SK-N-SH (cell line): ENCODE measurements at regions not wholly inside any gene's neighbourhood (a gene's known extent, or its start where the extent isn't known, plus 50 kb on each side); places are given as distances from the start of the nearest gene placed in this dataset.
A peak's percentile ranks its signal among the peaks of the same experiment; 100 is the strongest.

Experiments
- CTCF ChIA-PET: fragments of 300-600, 350-600 bp; formaldehyde crosslinking; extraction: SDS; loops from one replicate; lab custom pipeline; 2021; lab: Yijun Ruan, JAX
- POLR2A ChIA-PET: fragments of 350-600 bp; sonication (Branson Sonifier 250); formaldehyde crosslinking; extraction: SDS; loops from one replicate; lab custom pipeline; 2020; ENCODE audit warnings: antibody characterized with exemption, inconsistent platforms; lab: Yijun Ruan, JAX
- DNase-seq: peaks from one replicate; pipeline ENCODE4 v3.0.0; 2012
- H2AFZ ChIP-seq: fragments of 200-600 bp; sonication (generic); 2 replicates; pipeline ENCODE4 v1.8.1; 2016; ENCODE audit warnings: antibody characterized with exemption, mild to moderate bottlenecking, low read depth
- H3F3A ChIP-seq: fragments of 200-600 bp; sonication (generic); replicated peaks from 2 replicates; pipeline ENCODE3; 2016; ENCODE audit warnings: antibody characterized with exemption, mild to moderate bottlenecking; ENCODE audit not compliant: insufficient read depth
- H3K27ac ChIP-seq, 2 experiments: fragments of 200-500 bp in 1 of 2; fragments of 200-600 bp in 1 of 2; sonication (Bioruptor generic) in 1 of 2; sonication (generic), shearing (Covaris generic) in 1 of 2; 2 replicates each; pipeline versions ENCODE4 v1.5.1 to v1.6.1; 2014 to 2016; ENCODE audit warnings: low read depth in 2 of 2, inconsistent platforms in 1 of 2, low read length in 1 of 2, mild to moderate bottlenecking in 1 of 2, mixed read lengths in 1 of 2
- H3K27me3 ChIP-seq: fragments of 200-600 bp; sonication (generic), shearing (Covaris generic); 2 replicates; pipeline ENCODE4 v1.6.1; 2016; ENCODE audit warnings: mixed run types; ENCODE audit not compliant: insufficient read depth
- H3K36me3 ChIP-seq, 2 experiments: fragments of 200-500 bp in 1 of 2; fragments of 200-600 bp in 1 of 2; sonication (Bioruptor generic) in 1 of 2; sonication (generic) in 1 of 2; replicated peaks in 1 of 2; 2 replicates each; pipeline versions ENCODE3 to v1.5.1; 2014 to 2016; ENCODE audit warnings: low read length in 1 of 2, mild to moderate bottlenecking in 1 of 2; ENCODE audit not compliant: insufficient read depth in 2 of 2, control insufficient read depth in 1 of 2
- H3K4me1 ChIP-seq, 2 experiments: fragments of 200-500 bp in 1 of 2; fragments of 200-600 bp in 1 of 2; sonication (Bioruptor generic) in 1 of 2; sonication (generic), shearing (Covaris generic) in 1 of 2; 2 replicates each; pipeline versions ENCODE4 v1.5.1 to v1.6.1; 2014 to 2016; ENCODE audit warnings: low read depth in 1 of 2, low read length in 1 of 2, mixed run types in 1 of 2; ENCODE audit not compliant: insufficient read depth in 2 of 2, control insufficient read depth in 1 of 2
- H3K4me2 ChIP-seq: fragments of 200-600 bp; sonication (generic), shearing (Covaris generic); 2 replicates; pipeline ENCODE4 v1.6.1; 2017; ENCODE audit warnings: mixed run types
- H3K4me3 ChIP-seq, 2 experiments: fragments of 200-500 bp in 1 of 2; fragments of 200-600 bp in 1 of 2; sonication (Bioruptor generic) in 1 of 2; sonication (generic), shearing (Covaris generic) in 1 of 2; 2 replicates each; pipeline versions ENCODE4 v1.5.1 to v1.8.1; 2014 to 2016; ENCODE audit warnings: low read depth in 2 of 2, inconsistent platforms in 1 of 2, low read length in 1 of 2, mild to moderate bottlenecking in 1 of 2, mixed read lengths in 1 of 2, moderate library complexity in 1 of 2
- H3K79me2 ChIP-seq: fragments of 200-600 bp; sonication (generic); 2 replicates; pipeline ENCODE4 v1.8.1; 2017; ENCODE audit warnings: mild to moderate bottlenecking; ENCODE audit not compliant: insufficient read depth
- H3K9ac ChIP-seq: fragments of 200-600 bp; sonication (generic); 2 replicates; pipeline ENCODE4 v1.6.1; 2017; ENCODE audit warnings: mixed run types
- H3K9me2 ChIP-seq: fragments of 200-600 bp; sonication (generic); 2 replicates; pipeline ENCODE4 v1.6.1; 2017; ENCODE audit warnings: mixed run types
- H3K9me3 ChIP-seq: fragments of 200-600 bp; sonication (generic); 2 replicates; pipeline ENCODE4 v1.6.1; 2017; ENCODE audit warnings: mixed run types, mild to moderate bottlenecking, moderate library complexity
- H4K20me1 ChIP-seq: fragments of 200-600 bp; sonication (generic); 2 replicates; pipeline ENCODE4 v1.6.1; 2017; ENCODE audit warnings: mild to moderate bottlenecking, mixed run types; ENCODE audit not compliant: insufficient read depth
- CTCF ChIP-seq: fragments of 200-600 bp; sonication (generic); IDR thresholded peaks from 2 replicates; pipeline ENCODE4 v1.6.1; 2017; ENCODE audit warnings: antibody characterized with exemption, mild to moderate bottlenecking, moderate library complexity
- ELF1 ChIP-seq: IDR thresholded peaks from 2 replicates; pipeline ENCODE4 v1.4.0; 2012
- EP300 ChIP-seq, 2 experiments: IDR thresholded peaks; 2 replicates each; pipeline versions ENCODE4 v1.4.0 to v1.6.1; 2012; ENCODE audit warnings: borderline replicate concordance in 1 of 2, low read depth in 1 of 2, low read length in 1 of 2
- EZH2phosphoT487 ChIP-seq: fragments of 200-600 bp; sonication (generic); IDR thresholded peaks from 2 replicates; pipeline ENCODE4 v1.6.1; 2017; ENCODE audit warnings: low read depth, mixed run types, mild to moderate bottlenecking, antibody characterized with exemption, moderate library complexity, borderline replicate concordance
- FOSL2 ChIP-seq: IDR thresholded peaks from 2 replicates; pipeline ENCODE4 v1.4.0; 2012; ENCODE audit warnings: low read depth, mild to moderate bottlenecking, moderate library complexity, borderline replicate concordance
- FOXJ3 ChIP-seq: sonication (generic); formaldehyde crosslinking; IDR thresholded peaks from 2 replicates; pipeline ENCODE4 v1.5.1; 2020; ENCODE audit warnings: mild to moderate bottlenecking, missing genetic modification reagents
- FOXM1 ChIP-seq: IDR thresholded peaks from 2 replicates; pipeline ENCODE4 v1.4.0; 2012; ENCODE audit warnings: low read depth, mild to moderate bottlenecking
- IRF3 ChIP-seq: fragments of 150-350 bp; IDR thresholded peaks from 2 replicates; pipeline ENCODE4 v1.6.1; 2016; ENCODE audit warnings: mild to moderate bottlenecking, low read depth, low read length
- MXI1 ChIP-seq: IDR thresholded peaks from 2 replicates; pipeline ENCODE4 v1.6.1; 2012; ENCODE audit warnings: mild to moderate bottlenecking, low read depth, low read length, improper control_type of control experiment
- NFIC ChIP-seq: IDR thresholded peaks from 2 replicates; pipeline ENCODE4 v1.4.0; 2012; ENCODE audit warnings: borderline replicate concordance
- PBX3 ChIP-seq: IDR thresholded peaks from 2 replicates; pipeline ENCODE4; 2012
- POLR2AphosphoS5 ChIP-seq: IDR thresholded peaks from 2 replicates; pipeline ENCODE4 v1.6.1; 2012; ENCODE audit warnings: low read depth, low read length
- RAD21 ChIP-seq: IDR thresholded peaks from 2 replicates; pipeline ENCODE4 v1.6.1; 2012; ENCODE audit warnings: mild to moderate bottlenecking, low read length
- RCOR1 ChIP-seq: fragments of 150-350 bp; IDR thresholded peaks from 2 replicates; pipeline ENCODE4 v1.6.1; 2017; ENCODE audit warnings: antibody characterized with exemption, low read length
- RFX5 ChIP-seq: IDR thresholded peaks from 2 replicates; pipeline ENCODE4 v1.6.1; 2012; ENCODE audit warnings: mild to moderate bottlenecking, improper control_type of control experiment, low read length
- RXRA ChIP-seq: IDR thresholded peaks from 2 replicates; pipeline ENCODE4 v1.4.0; 2012; ENCODE audit warnings: low read depth, mild to moderate bottlenecking, borderline replicate concordance
- SIN3A ChIP-seq: IDR thresholded peaks from 2 replicates; pipeline ENCODE4 v1.6.1; 2012; ENCODE audit warnings: low read depth, mild to moderate bottlenecking, low read length, moderate library complexity, borderline replicate concordance
- SMC3 ChIP-seq: IDR thresholded peaks from 2 replicates; pipeline ENCODE4 v1.6.1; 2012; ENCODE audit warnings: low read depth, low read length, improper control_type of control experiment
- TAF1 ChIP-seq: IDR thresholded peaks from 2 replicates; pipeline ENCODE4 v1.6.1; 2012; ENCODE audit warnings: low read depth, mild to moderate bottlenecking, low read length, moderate library complexity, borderline replicate concordance
- TCF12 ChIP-seq: IDR thresholded peaks from 2 replicates; pipeline ENCODE4 v1.4.0; 2012
- USF1 ChIP-seq: IDR thresholded peaks from 2 replicates; pipeline ENCODE4 v1.4.0; 2012; ENCODE audit warnings: low read depth, borderline replicate concordance
- WGBS: methylation state at CpG from one replicate; pipeline ENCODE4 v1.1.6; 2017; ENCODE audit warnings: low lambda C conversion rate; 5-methylcytosine and 5-hydroxymethylcytosine counted together

GRCh38 chr18:67995769-67996168, 479.2 kb upstream of the DSEL start (continued):
- TF ChIP-seq SMC3 (no peak), CTCF (no peak), MXI1 (no peak), EP300 (IDR thresholded peaks at IDR 0.05; ENCODE audit: borderline replicate concordance in 1 of 2, low read depth in 1 of 2, low read length in 1 of 2) (no peak), PBX3 (no peak), NFIC (no peak), FOXJ3 (no peak)

- H2AFZ ChIP-seq, result peak overlapping the region; percentile 48; the same call in 1 of the 2 replicates
- CTCF ChIA-PET, result no interaction called here
- POLR2A ChIA-PET, result no interaction called here
- no peak overlapping the region for H3K4me2 ChIP-seq
- 90% methylated on average over 2 of the region's 2 CpGs for WGBS
- DNase-seq, result no peak
- H3K9me2 ChIP-seq, result no peaks in the 10 kb centered on the region
- H3K36me3 ChIP-seq, result no peaks in the 10 kb centered on the region
- no peaks in the 10 kb centered on the region for H3F3A ChIP-seq
- H3K27me3 ChIP-seq, result no peaks in the 10 kb centered on the region
- TF ChIP-seq POLR2AphosphoS5 (no peak), FOSL2 (no peak), FOXJ3 (no peak), SIN3A (no peak), TAF1 (no peak), EP300 (IDR thresholded peaks at IDR 0.05; ENCODE audit: borderline replicate concordance in 1 of 2, low read depth in 1 of 2, low read length in 1 of 2) (no peak), RXRA (no peak), RCOR1 (no peak), FOXM1 (no peak), IRF3 (no peak), CTCF (no peak), ELF1 (no peak), USF1 (no peak), EZH2phosphoT487 (no peak), TCF12 (no peak), RAD21 (no peak), RFX5 (no peak)
- H3K4me1 ChIP-seq, result no peaks in the 10 kb centered on the region; a peak in 2 of 4 replicates
- H3K9me3 ChIP-seq, result no peaks in the 10 kb centered on the region
- H3K27ac ChIP-seq, result no peak overlapping the region
- no peak overlapping the region for H3K4me3 ChIP-seq
- no peak overlapping the region for H3K9ac ChIP-seq
- no peaks in the 10 kb centered on the region for H3K79me2 ChIP-seq
- no peaks in the 10 kb centered on the region for H4K20me1 ChIP-seq
Measured at GRCh38 chr18:67980241-67980640, 463.7 kb upstream of the DSEL start.
